ENCODE measurements at regions not wholly inside any gene's neighbourhood (a gene's known extent, or its start where the extent isn't known, plus 50 kb on each side); places are given as distances from the start of the nearest gene placed in this dataset.
"Not testable (repeated sequence)": the region's sequence is repeated elsewhere in the genome, so short reads cannot be mapped to it uniquely, and the experiment has no call there.

DNA sequence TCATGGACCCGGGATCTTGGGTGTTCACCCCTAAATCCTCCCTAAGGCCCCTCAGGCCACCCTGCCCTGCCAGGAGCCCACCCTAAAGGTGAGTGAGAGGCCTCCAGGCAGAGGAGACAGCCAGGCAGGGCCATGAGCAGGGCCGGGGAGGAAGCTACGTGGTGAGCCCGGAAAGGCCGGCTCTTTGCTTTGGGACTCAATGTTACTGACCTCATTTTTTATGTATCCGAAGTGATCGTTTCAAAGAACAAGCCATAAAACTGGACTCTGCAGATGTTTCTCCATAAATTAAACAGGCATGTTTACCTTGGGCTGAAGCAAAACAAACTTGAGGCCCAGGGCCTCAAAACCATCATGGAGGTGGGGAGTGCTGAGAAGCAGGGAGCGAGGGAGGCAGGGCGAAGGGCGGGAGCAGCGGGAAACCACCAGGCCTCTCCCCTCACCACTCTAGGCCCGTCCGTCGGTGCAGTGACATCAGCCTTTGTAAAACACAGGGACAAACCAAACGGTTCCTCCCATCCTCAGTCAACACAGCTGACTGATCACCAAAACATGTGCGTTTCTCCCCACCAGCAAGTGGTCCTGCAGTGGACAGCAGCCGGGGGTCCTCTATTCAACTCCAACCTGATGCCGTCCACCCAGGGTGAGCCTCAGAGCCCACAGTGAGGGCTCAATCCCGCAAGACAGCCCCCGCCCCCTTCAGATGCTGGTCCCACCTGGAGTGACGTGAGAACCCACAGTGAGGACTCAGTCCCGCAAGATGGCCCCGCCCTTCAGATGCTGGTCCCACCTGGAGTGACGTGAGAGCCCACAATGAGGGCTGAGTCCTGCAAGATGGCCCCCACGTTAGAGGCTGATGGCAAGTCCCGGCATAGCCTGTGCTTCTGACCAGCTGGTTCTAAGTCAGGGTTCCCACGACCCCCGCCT lies 102.9 kb upstream of the LRPAP1 start:
- peaks cover 17% of the 10 kb centered on the region for H3K4me1 ChIP-seq
- TF ChIP-seq POLR2A (IDR thresholded peaks at IDR 0.05) (no peak), POLR2AphosphoS5 (IDR thresholded peaks at IDR 0.05; ENCODE audit: insufficient read depth in 1 of 2, low read depth in 1 of 2) (peak in 1 of 2 donors; percentile 61)
- TF ChIP-seq, protein P1, sequence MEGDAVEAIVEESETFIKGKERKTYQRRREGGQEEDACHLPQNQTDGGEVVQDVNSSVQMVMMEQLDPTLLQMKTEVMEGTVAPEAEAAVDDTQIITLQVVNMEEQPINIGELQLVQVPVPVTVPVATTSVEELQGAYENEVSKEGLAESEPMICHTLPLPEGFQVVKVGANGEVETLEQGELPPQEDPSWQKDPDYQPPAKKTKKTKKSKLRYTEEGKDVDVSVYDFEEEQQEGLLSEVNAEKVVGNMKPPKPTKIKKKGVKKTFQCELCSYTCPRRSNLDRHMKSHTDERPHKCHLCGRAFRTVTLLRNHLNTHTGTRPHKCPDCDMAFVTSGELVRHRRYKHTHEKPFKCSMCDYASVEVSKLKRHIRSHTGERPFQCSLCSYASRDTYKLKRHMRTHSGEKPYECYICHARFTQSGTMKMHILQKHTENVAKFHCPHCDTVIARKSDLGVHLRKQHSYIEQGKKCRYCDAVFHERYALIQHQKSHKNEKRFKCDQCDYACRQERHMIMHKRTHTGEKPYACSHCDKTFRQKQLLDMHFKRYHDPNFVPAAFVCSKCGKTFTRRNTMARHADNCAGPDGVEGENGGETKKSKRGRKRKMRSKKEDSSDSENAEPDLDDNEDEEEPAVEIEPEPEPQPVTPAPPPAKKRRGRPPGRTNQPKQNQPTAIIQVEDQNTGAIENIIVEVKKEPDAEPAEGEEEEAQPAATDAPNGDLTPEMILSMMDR (IDR thresholded peaks at IDR 0.05), result no peak
- DNase-seq (ENCODE audit: extremely low spot score in 2 of 2), result no peak
- no peak overlapping the region for H3K4me3 ChIP-seq
- no peaks in the 10 kb centered on the region for H3K9me3 ChIP-seq
- intact Hi-C loops (cut with DNase I), result loop anchor here (5.0 kb wide), 1 partner anchor 132 kb away; the partner anchor contains the start of gene ADRA2C
- no peaks in the 10 kb centered on the region for H3K36me3 ChIP-seq
- H3K27me3 ChIP-seq, result no peaks in the 10 kb centered on the region
- peak overlapping the region; percentile 61 for H3K27ac ChIP-seq

DNA sequence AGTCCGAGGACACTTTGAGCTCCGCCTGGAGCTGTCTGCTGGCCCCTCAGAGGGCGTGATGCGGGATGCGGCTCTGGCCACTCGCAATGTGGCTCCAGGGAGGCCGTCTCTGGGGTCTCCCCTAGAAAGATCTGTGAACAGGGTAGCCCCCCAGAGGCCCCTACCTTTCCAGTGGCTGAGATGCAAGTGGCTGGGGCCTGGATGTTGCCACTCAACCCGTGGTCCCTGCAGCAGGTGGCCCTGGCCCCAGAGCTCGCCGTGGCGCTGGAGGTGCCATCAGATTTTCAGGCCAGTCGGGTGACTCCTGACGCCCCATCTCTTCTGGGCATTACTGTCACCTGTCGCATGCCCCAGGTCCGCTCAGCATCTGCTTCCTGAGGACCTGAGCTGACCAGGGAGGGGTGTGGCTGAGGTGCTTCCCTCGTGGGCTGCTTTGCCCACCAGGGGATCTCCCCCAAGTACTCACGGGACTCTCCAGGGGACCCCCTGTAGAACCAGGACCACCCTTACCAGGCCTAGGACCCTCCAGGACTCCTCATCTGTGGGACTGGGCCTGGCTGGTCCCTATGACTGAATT lies 102.1 kb upstream of the LRPAP1 start:
- no peaks in the 10 kb centered on the region for H3K27me3 ChIP-seq
- no peaks in the 10 kb centered on the region for H3K9me3 ChIP-seq
- no peak for DNase-seq (ENCODE audit: extremely low spot score in 2 of 2)
- no peaks in the 10 kb centered on the region for H3K36me3 ChIP-seq
- H3K4me3 ChIP-seq, result no peak overlapping the region
- intact Hi-C loops (cut with DNase I), result no loop called here
- no peak for TF ChIP-seq POLR2AphosphoS5 (IDR thresholded peaks at IDR 0.05; ENCODE audit: insufficient read depth in 1 of 2, low read depth in 1 of 2)
- no peak for TF ChIP-seq POLR2A (IDR thresholded peaks at IDR 0.05)
- TF ChIP-seq, protein P1 (IDR thresholded peaks at IDR 0.05), result no peak
- H3K27ac ChIP-seq, result peak overlapping the region; percentile 61
- H3K4me1 ChIP-seq, result peaks cover 11% of the 10 kb centered on the region

DNA sequence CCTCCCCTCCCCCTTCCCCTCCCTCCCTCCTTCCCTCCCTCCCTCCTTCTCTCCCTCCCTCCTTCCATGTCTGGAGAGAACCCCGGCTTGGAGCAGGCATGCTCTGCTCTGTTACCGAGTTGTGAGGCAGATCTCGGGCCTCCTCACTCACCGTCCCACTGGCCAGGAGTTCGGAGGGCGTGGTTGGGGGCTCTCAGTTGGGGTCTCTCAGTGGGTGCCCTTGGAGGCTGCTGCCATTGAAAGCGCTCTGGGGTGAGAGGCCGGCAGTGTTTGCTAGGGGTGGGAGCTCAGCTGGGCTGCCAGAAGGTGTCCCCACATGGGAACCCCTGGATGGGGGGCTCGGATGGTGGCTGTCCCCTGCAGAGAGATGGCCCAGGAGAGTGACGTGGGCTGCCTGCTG lies 101.1 kb upstream of the LRPAP1 start:
- peaks cover 11% of the 10 kb centered on the region for H3K4me1 ChIP-seq
- intact Hi-C loops (cut with DNase I); H3K36me3 ChIP-seq; DNase-seq (ENCODE audit: extremely low spot score in 2 of 2); H3K9me3 ChIP-seq; H3K27ac ChIP-seq; H3K27me3 ChIP-seq; H3K4me3 ChIP-seq: not testable (repeated sequence)

DNA sequence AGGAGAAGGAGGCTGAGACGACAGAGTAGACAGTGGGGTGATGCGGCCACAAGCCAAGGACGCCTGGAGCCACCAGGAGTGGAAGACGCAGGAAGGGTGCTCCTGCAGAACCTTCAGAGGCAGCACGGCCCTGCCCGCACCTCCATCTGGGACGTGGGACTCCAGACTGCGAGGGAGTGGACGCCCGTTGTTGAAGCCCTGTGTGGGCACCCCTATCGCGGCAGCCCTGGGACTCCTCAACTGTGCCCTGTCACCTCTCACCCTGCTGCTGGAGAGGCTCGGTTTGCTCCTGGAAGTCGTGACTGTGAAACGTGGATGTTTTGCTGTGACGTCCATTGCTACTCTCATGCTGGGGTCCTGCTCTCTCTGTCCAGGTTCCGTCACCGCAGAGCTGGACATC lies 100.6 kb upstream of the LRPAP1 start:
- H3K36me3 ChIP-seq; H3K27ac ChIP-seq; H3K9me3 ChIP-seq; H3K27me3 ChIP-seq; intact Hi-C loops (cut with DNase I); H3K4me3 ChIP-seq; DNase-seq (ENCODE audit: extremely low spot score in 2 of 2): not testable (repeated sequence)
- peaks cover 11% of the 10 kb centered on the region for H3K4me1 ChIP-seq

DNA sequence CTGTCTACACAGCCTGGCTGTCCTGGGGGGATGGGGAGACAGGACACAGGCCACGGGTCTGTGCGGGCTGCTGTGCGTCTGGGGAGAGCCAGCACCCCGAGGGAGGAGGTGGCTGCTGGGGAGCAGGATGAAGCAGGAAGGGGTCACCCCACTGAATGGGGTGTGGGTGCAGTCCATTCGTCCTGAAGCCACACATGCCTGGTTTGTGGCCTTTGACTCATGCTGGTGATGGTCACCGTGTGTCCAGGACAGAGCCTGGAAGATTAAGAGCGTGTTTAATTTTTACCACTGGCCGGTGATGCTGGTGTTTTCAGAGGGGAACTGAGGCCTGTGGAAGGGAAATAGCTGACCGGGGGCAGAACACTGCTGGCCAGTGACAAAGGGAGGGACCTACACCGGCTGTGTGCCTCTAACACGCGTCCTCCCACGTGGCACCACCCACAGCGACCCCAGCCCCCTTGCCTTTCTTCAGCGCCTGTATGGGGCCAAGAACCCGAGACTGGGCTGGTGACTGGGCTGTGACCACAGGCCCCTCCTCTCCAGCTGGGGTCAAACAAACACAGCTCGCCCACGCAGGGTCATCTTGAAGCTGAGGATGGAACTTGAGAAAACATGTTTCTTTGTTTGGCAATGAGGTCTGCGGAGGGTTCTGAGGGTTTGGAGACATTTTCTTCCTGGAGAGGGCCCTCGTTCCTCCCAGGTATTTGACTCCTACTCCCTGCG lies 99.5 kb upstream of the LRPAP1 start:
- H3K36me3 ChIP-seq; intact Hi-C loops (cut with DNase I); H3K27ac ChIP-seq; H3K27me3 ChIP-seq; H3K4me3 ChIP-seq; H3K9me3 ChIP-seq; DNase-seq (ENCODE audit: extremely low spot score in 2 of 2): not testable (repeated sequence)
- peak in 1 of 2 donors; percentile 25 for TF ChIP-seq POLR2AphosphoS5 (IDR thresholded peaks at IDR 0.05; ENCODE audit: insufficient read depth in 1 of 2, low read depth in 1 of 2)
- H3K4me1 ChIP-seq, result peaks cover 11% of the 10 kb centered on the region

DNA sequence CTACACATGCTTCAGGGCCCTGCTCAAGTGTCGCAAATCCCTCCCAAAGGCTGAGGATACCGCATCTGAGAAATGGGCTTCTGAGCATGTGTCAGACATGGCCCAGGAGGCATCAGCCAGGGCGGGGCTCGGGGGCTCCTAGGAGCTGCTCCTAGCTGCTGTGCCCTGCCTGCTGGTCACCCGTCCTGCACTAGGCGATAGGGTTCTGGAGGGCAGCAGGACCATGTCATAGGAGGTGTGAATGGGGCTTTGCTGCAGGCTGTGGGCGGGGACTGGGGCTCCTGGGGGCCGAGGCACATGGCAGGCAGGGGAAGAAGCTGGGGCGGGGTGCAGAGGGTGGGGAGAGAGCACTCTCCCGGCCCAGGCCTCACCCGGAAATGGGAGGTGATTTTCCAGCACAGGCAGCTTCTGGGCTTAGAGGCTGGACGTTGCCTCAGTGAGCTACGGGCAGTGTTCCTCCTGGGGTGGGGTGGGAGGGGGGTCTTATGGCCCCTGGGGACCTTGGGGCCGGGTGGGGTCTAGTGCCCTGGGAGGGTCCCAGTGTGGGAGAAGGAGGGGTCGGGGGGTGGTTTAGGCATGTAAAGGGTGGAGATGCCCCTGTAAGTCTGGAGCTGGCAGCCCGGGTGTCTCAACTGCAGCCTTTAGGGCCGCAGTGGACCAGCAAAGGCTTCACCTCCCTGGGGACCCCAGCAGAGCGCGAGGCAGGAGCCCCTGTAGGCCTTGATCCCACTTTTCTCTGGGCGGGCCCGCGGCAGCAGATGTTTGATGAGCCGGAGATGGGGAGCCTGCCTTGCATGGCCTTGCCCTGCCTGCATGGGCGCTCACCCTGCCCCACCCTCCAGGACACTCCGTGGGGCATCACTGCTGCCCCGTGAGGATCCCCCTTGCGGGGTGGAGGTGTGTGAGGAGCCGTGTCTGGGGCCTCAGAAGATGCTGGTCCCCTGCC lies 98.6 kb upstream of the LRPAP1 start:
- H3K4me1 ChIP-seq, result peaks cover 11% of the 10 kb centered on the region
- TF ChIP-seq POLR2AphosphoS5 (IDR thresholded peaks at IDR 0.05; ENCODE audit: insufficient read depth in 1 of 2, low read depth in 1 of 2) (no peak), POLR2A (IDR thresholded peaks at IDR 0.05) (no peak)
- TF ChIP-seq, protein P1 (IDR thresholded peaks at IDR 0.05), result no peak
- H3K36me3 ChIP-seq, result no peaks in the 10 kb centered on the region
- no peaks in the 10 kb centered on the region for H3K9me3 ChIP-seq
- H3K4me3 ChIP-seq, result no peak overlapping the region
- no peaks in the 10 kb centered on the region for H3K27me3 ChIP-seq
- intact Hi-C loops (cut with DNase I), result no loop called here
- DNase-seq (ENCODE audit: extremely low spot score in 2 of 2), result no peak
- H3K27ac ChIP-seq, result no peak overlapping the region
